Heart left ventricle (tissue), 16 donors: ENCODE measurements at regions not wholly inside any gene's neighbourhood (a gene's known extent, or its start where the extent isn't known, plus 50 kb on each side); places are given as distances from the start of the nearest gene placed in this dataset.

Experiments used
- ATAC-seq, 4 donors: fragments of 200-7000 bp; cut with Tn5 transposase; one replicate each; pipeline ENCODE4 v1.9.1; 2020 to 2022; ENCODE audit warnings: moderate library complexity in 4 of 4, mild to moderate bottlenecking in 3 of 4, moderate number of reproducible peaks in 1 of 4
- DNase-seq, 5 donors: peaks; one replicate each; pipeline ENCODE4 v3.0.0-alpha.2; 2020
- H3K27ac ChIP-seq, 12 donors: fragments of 200-600 bp; sonication (generic) in 4 of 12; one replicate each; pipeline versions ENCODE4 v1.5.0 to v1.8.0; 2016 to 2022; ENCODE audit warnings: mild to moderate bottlenecking in 2 of 12
- H3K27me3 ChIP-seq, 9 donors: fragments of 200-600 bp; sonication (generic) in 2 of 9; one replicate each; pipeline versions ENCODE4 v1.5.1 to v1.8.0; 2016 to 2022; ENCODE audit warnings: mild to moderate bottlenecking in 3 of 9
- H3K36me3 ChIP-seq, 9 donors: fragments of 200-600 bp; sonication (generic) in 2 of 9; one replicate each; pipeline versions ENCODE4 v1.5.0 to v1.8.0; 2018 to 2022; ENCODE audit warnings: mild to moderate bottlenecking in 2 of 9
- H3K4me1 ChIP-seq, 12 donors: fragments of 200-600 bp; sonication (generic) in 4 of 12; one replicate each; pipeline versions ENCODE4 v1.5.0 to v1.8.0; 2016 to 2022; ENCODE audit warnings: mild to moderate bottlenecking in 3 of 12
- H3K4me3 ChIP-seq, 12 donors: fragments of 200-600 bp; sonication (generic) in 4 of 12; one replicate each; pipeline versions ENCODE4 v1.5.0 to v1.8.0; 2017 to 2022; ENCODE audit warnings: mild to moderate bottlenecking in 9 of 12, moderate library complexity in 4 of 12
- H3K9me3 ChIP-seq, 12 donors: fragments of 200-600 bp; sonication (generic) in 4 of 12; one replicate each; pipeline versions ENCODE4 v1.5.0 to v1.8.0; 2016 to 2022; ENCODE audit warnings: mild to moderate bottlenecking in 1 of 12
- POLR2A ChIP-seq, 2 donors: fragments of 450-650 bp; IDR thresholded peaks; one replicate each; pipeline ENCODE4 v1.6.1; 2017; ENCODE audit warnings: antibody characterized with exemption in 2 of 2, mild to moderate bottlenecking in 2 of 2, moderate library complexity in 2 of 2
- WGBS, 4 donors: extraction: QIAGEN DNeasy Blood & Tissue Kit in 2 of 4; methylation state at CpG; one replicate each; pipeline versions ENCODE4 v1.1.5 to v1.1.7; 2013 to 2018; 5-methylcytosine and 5-hydroxymethylcytosine counted together
- intact Hi-C, 10 donors: fragments of 100-400 bp; cut with DNase I; formaldehyde crosslinking; loops; one replicate each; pipeline versions ENCODE4 v1.11.1 to v1.14.2; 2022
- TF ChIP-seq, protein P1 (sequence below), 12 donors: fragments of 200-600 bp; sonication (generic) in 4 of 12; IDR thresholded peaks; one replicate each; pipeline versions ENCODE4 v1.5.0 to v1.8.0; 2018 to 2022; ENCODE audit warnings: antibody characterized with exemption in 12 of 12, mild to moderate bottlenecking in 5 of 12
- donor health status: ischemic (EF 13 %, LVEDD 7.1; RV severe dilation, severe dysfunction).
- donor health status: healthy with polysubstance abuse.
- donor health status: DM: no; HTN: yes; CAD: no.
- donor health status: DM: no; HTN: no; CAD: no.
- donor health status: ischemic (EF 25% LVEDD 6.9; RV normal size, moderate dysfunction).
- donor health status: ischemic (EF 25% LVEDD 5.7; RV mildly dilated, moderate dysfunction).
- donor health status: healthy.
- donor health status: DM: yes; HTN: yes; CAD: no.
- donor health status: ischemic (EF 35%, LVEDD 5.7; RV mildly dilated, moderate dysfunction).
- donor health status: nonischemic (EF 11% LVEDD 7.7; RV severe dilation, severe dysfunction).
- donor health status: DM: yes; HTN: yes; CAD: no.
- donor health status: PGD.
- donor health status: ischemic (EF 29% LVEDD 5.4; RV normal size, mild dysfunction).
- donor health status: nonischemic (EF 23%, LVEDD 6.1; RV moderate dilation, normal function).

DNA sequence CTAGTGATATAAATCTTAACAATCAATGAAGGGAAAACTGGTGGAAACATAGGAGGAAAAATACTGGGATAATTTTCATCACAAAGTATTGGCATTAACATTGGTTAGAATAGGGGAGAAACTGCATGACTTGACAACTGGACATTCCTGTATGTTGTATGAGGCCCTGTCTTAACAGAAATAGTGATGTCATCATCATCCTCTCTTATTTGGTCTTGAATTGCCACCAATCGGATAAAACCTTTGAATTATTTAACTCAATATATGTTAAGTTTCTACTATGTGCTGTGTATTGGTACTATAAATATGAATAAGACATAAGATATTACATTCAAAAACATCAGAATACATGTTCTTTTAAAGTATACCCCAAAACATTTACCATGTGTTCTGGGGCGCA is 130.1 kb upstream of the CCDC54 start:
- H3K4me1 ChIP-seq, result peaks cover 0 to 18% (median 3%) of the 10 kb centered on the region in 12 donors
- H3K27me3 ChIP-seq, result no peaks in the 10 kb centered on the region
- no peak for TF ChIP-seq POLR2A (IDR thresholded peaks at IDR 0.05)
- TF ChIP-seq, protein P1, sequence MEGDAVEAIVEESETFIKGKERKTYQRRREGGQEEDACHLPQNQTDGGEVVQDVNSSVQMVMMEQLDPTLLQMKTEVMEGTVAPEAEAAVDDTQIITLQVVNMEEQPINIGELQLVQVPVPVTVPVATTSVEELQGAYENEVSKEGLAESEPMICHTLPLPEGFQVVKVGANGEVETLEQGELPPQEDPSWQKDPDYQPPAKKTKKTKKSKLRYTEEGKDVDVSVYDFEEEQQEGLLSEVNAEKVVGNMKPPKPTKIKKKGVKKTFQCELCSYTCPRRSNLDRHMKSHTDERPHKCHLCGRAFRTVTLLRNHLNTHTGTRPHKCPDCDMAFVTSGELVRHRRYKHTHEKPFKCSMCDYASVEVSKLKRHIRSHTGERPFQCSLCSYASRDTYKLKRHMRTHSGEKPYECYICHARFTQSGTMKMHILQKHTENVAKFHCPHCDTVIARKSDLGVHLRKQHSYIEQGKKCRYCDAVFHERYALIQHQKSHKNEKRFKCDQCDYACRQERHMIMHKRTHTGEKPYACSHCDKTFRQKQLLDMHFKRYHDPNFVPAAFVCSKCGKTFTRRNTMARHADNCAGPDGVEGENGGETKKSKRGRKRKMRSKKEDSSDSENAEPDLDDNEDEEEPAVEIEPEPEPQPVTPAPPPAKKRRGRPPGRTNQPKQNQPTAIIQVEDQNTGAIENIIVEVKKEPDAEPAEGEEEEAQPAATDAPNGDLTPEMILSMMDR (IDR thresholded peaks at IDR 0.05), result no peak
- DNase-seq, result no peak
- H3K36me3 ChIP-seq, result peaks cover 0 to 65% (median 18%) of the 10 kb centered on the region in 9 donors
- no peaks in the 10 kb centered on the region for H3K9me3 ChIP-seq
- no peak for ATAC-seq
- intact Hi-C loops, result loop anchor here in 3 of 10 donors (10.0 kb wide), 1 partner anchor 278 kb away; the partner anchor contains the start of gene BBX (in 3 of the 3)
- 95 to 97% (median 97%) methylated on average over 2 of the region's 2 CpGs for WGBS, 4 donors
- no peak overlapping the region for H3K27ac ChIP-seq
- H3K4me3 ChIP-seq, result no peak overlapping the region

DNA sequence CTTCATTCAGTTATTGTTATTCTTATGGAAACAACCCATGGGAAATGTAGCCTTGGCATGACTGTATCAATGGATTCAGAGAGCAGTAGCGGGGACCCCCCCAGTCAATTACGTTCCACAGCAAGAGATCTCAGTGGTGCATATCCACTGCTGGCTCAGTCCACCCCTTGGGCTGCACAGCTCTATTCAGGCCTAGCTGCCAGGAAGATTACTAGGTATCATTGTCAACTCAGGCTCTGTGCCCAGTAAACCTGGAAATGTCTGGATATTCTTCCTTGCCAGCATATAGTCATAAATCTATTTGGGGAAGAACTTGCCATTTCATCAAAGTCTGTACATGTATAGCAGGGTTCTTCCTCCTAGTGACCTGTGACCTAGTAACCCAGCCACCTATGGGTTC is 128.1 kb upstream of the CCDC54 start:
- Histone ChIP-seq H3K4me3 (no peak overlapping the region), H3K27ac (no peak overlapping the region), H3K36me3 (peaks cover 0 to 67% (median 18%) of the 10 kb centered on the region in 9 donors), H3K4me1 (peaks cover 0 to 4% (median 0%) of the 10 kb centered on the region in 12 donors), H3K27me3 (no peaks in the 10 kb centered on the region), H3K9me3 (no peaks in the 10 kb centered on the region)
- WGBS, 4 donors, result 92 to 96% (median 96%) methylated on average over 2 of the region's 2 CpGs
- ATAC-seq (no peak), DNase-seq (no peak)
- TF ChIP-seq POLR2A (IDR thresholded peaks at IDR 0.05), result no peak
- TF ChIP-seq, protein P1 (IDR thresholded peaks at IDR 0.05), result no peak
- intact Hi-C loops, result loop anchor here in 3 of 10 donors (10.0 kb wide), 1 partner anchor 276 kb away; the partner anchor contains the start of gene BBX (in 3 of the 3)

DNA sequence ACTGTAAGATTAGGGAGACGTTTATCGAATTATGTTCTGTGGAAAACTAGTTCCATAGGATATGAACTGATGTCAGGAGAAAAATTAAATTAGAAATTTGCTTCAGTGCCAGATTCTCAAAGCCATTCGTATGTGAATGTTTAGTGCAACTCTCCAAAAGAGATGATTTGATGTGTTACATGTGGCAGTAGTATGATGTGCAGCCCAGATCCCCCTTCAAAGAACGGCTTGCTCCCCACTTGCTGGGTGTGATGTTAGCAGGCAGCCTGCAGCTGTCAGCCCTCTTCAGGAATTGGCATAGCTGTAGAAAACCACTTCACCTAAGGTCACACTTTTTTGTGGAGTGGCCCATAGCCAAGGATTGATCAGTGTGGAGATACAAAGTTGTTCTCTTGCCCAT is 127.0 kb upstream of the CCDC54 start:
- DNase-seq (no peak), ATAC-seq (no peak)
- H3K27me3 ChIP-seq, result no peaks in the 10 kb centered on the region
- intact Hi-C loops, result no loop called here
- TF ChIP-seq POLR2A (IDR thresholded peaks at IDR 0.05), result no peak
- TF ChIP-seq, protein P1 (IDR thresholded peaks at IDR 0.05), result no peak
- no peaks in the 10 kb centered on the region for H3K9me3 ChIP-seq
- WGBS, 4 donors, result 81 to 94% (median 87%) methylated on average over 4 of the region's 4 CpGs
- H3K36me3 ChIP-seq, result peaks cover 0 to 65% (median 18%) of the 10 kb centered on the region in 9 donors
- peaks cover 0 to 3% (median 0%) of the 10 kb centered on the region in 12 donors for H3K4me1 ChIP-seq
- H3K27ac ChIP-seq, result no peak overlapping the region
- H3K4me3 ChIP-seq, result no peak overlapping the region

DNA sequence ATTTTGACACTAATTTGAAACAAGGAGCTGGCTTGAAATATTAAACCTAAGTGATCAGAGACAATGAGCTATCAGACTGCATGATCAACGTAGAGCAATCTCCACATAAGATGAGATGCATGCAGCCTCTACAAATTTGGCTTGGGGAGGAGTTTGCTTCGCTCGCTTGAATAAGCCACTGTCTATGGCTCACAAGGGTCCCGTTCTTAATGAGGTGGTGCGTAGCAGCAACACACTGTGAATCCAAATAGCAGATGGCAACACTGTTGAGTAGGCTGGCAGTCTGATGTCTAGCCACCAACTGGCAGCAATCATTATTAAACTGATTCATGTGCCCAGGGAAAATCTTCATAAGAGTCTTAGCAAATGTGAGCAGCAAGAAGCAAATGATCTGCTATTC is 125.4 kb upstream of the CCDC54 start:
- TF ChIP-seq, protein P1 (IDR thresholded peaks at IDR 0.05), result no peak
- no peak for TF ChIP-seq POLR2A (IDR thresholded peaks at IDR 0.05)
- 89 to 95% (median 91%) methylated on average over 5 of the region's 5 CpGs for WGBS, 4 donors

More for the DNA sequence above, 125.4 kb upstream of the CCDC54 start:
- intact Hi-C loops, result no loop called here
- no peaks in the 10 kb centered on the region for H3K9me3 ChIP-seq
- ATAC-seq (no peak), DNase-seq (no peak)
- H3K27ac ChIP-seq, result no peak overlapping the region
- H3K36me3 ChIP-seq, result peaks cover 0 to 49% (median 11%) of the 10 kb centered on the region in 9 donors
- H3K4me1 ChIP-seq, result peaks cover 0 to under 1% (median 0%) of the 10 kb centered on the region in 12 donors
- no peak overlapping the region for H3K4me3 ChIP-seq
- H3K27me3 ChIP-seq, result no peaks in the 10 kb centered on the region
